ENCODE measurements at regions not wholly inside any gene's neighbourhood (a gene's known extent, or its start where the extent isn't known, plus 50 kb on each side); places are given as distances from the start of the nearest gene placed in this dataset.

GRCh38 chr10:2688958-2689357 is 378.4 kb upstream of the PFKP start:
- no peak for DNase-seq

DNA sequence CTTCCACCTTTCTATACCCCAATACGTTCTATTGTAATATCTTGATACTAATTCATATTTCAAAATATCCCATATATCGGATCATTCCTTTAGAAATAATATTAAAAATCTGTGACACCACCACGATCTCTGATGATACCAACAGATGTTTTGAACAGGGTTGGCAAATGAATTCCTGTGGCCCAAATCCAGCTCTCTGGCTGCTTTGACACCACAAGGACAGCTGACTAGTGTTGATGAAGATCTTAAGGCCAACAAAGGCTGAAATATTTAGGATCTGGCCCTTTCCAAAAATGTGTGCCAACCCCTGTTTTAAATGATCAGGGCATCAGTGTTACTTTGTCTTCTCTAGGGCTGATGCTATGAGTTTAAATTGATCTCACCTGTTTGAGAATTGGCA is 380.7 kb upstream of the PFKP start:
- no peak for DNase-seq

GRCh38 chr10:2682491-2682890 is 384.9 kb upstream of the PFKP start:
- no peak for DNase-seq

- DNase-seq, result no peak
Measured at GRCh38 chr10:2681891-2682290, 385.5 kb upstream of the PFKP start.

- no peak for DNase-seq
Measured at GRCh38 chr10:2680821-2681220, 386.5 kb upstream of the PFKP start.

DNA sequence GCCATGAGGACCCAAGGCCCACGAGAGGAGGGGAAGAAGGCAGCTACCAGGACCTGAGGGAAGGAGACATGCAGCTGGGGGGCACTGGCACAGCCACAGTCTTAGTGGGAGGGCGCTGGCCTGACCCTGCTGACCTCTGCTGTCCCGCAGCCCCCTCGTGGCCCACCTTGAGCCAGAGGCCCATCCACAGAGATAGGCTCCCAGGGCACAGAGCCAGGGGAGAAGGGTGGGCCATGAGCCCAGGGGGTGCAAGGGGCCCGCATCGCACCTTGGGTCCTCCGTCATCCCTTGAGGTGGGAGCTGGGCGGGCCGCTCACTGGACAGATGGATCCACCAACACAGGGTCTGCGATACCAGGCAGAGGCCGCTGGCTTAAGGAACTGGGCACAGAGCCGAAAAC is 387.7 kb upstream of the PFKP start:
- no peak for DNase-seq

- DNase-seq, result no peak
Measured at GRCh38 chr10:2676455-2676854, 390.9 kb upstream of the PFKP start.

- DNase-seq, result no peak
Measured at GRCh38 chr10:2674451-2674850, 392.9 kb upstream of the PFKP start.

GRCh38 chr10:2670864-2671263 is 396.5 kb upstream of the PFKP start:
- DNase-seq, result no peak

DNA sequence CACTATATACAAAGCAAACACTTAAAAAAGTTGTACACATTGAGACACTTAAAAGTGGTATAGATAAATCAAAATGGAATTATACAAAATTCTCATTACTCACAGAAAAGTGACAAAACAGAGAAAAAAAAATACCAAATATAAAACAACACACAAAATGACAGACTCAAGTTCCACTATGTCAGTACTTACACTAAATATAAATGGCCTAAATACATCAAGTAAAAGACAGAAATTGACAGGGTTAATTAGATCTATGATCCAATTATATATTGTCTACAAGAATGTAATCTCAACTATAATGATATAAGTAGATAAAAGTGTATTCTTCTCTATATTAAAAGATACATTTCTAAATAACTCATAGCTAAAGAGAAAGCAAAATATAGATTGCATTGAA is 401.6 kb upstream of the PFKP start:
- no peak for DNase-seq

DNA sequence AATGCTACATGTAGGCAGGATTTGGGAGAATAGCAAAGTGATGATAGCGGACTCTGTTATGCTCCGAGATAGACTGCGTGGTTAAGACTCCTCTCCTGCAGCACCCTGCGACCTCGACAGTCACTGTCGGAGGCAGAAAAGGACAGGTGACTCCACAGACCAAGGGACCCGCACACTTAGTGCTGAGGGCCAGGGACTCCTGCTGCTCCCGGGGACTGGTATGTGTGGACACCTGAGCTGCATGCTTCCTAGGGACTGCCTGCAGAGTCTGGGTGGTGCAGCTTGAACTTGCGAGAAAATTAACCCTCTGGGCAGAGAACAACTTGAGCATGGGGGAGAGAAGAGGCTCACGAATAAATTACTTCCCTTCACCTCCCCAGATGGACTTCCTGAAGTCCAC is 407.1 kb upstream of the PFKP start:
- DNase-seq, result no peak

DNA sequence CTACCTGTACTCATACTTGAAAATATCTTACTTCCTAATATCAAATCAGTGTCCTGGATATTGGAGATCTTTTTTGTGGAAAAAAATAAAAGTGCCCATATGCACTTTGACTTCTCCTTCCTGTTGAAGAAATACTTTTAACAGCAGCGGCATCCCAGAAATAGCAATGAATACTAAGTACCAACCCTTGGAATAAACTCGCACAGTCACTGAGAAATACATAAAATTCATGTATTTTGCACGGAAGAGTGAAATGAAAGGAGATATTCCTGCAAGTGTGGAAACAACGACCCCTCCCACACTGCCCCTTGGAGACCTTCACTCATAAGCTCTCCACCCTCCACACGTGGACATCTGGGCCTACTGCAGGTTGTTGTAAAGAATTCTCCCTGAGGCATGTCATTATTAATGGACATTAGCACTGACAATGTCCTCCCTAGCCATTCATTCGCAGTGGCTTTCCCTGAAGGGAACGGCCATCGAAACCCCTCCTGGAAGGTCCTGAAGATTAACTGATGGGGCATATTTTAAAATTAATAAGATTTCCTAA is 407.6 kb upstream of the PFKP start:
- DNase-seq, result no peak

DNA sequence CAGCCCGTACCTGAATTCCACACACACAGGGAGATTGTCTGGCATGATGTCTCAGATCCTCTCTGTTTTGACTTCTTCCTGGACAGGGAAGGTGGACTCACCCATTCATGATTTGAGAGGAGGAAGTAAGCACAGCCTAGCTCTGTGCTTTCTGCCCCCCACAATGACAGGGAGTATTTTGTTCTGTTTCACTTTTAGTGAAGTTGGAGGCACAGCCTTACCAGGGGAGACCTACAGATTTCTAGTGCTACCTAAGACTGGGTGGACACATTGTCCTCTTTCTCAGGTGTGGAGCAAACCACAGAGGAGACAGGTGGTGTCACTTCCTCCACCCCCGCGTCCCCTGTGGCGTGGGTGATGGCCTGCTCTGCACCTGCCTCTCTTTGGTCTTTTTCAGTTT is 408.6 kb upstream of the PFKP start:
- no peak for DNase-seq

DNA sequence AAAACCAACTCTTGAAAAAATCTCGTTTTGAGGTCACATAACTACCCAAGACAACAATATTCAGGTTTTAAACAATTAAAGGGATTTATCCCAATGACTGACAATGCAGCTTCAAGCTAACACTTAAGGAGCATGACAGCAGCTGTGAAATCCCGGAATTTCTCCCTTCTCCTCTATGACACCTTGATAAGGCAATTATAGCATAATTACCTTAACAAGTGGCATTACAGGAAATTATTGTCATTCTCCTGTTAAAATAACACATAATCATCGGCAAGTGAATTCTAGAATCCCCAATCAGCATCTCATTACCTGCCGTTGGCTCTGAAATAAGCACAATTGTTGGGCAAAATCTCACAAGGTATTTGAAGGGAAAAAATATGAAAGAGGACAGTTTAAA is 417.0 kb upstream of the PFKP start:
- no peak for DNase-seq

DNA sequence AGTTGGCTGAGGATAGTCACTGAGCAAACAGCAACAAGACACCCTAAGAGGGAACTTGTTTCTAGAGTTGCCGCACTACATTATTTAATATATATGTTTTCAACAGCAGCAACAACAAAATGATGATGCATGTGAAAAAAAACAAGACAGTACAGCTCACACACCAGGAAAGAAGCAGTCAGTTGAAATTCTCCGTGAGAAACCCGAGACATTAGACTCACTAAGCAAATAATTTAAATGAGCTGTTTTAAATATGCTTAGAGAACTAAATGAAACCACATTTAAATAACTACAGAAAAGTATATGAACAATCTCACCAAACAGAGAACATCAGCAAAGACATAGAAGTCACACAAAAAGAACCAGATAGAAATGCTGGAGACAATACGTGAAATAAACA is 426.3 kb upstream of the PFKP start:
- no peak for DNase-seq

GRCh38 chr10:2633630-2634029 is 433.7 kb upstream of the PFKP start:
- no peak for DNase-seq

DNA sequence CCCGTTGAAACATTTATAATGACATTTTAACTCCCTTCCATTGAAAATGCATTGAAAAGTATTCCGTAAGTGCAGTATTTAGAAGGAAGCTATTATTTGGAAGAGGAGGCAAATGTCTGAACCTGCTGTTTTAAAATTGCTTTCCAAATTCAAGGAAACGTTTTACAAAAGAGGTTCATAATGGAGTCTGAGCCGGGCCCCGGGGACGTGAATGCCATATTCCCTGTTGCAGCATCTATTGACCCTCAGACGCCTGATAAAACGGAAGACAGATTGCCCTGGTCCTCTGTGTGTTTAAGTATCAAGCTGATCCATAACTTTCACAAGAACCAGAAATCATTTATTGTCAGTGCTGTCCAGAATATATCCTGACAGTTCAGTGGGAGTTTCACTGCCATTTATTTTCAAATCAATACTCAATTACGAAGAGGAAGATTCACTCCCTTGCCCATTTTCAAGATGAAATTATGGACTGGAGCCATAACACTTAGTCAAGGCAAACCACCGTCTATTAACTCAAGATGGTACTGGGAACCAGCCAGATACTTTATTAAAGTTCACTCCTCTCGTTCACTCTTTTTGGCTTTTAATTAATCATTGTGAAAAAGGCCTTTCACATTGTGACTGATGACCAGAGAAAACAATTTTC is 435.7 kb upstream of the PFKP start:
- DNase-seq, result no peak

DNA sequence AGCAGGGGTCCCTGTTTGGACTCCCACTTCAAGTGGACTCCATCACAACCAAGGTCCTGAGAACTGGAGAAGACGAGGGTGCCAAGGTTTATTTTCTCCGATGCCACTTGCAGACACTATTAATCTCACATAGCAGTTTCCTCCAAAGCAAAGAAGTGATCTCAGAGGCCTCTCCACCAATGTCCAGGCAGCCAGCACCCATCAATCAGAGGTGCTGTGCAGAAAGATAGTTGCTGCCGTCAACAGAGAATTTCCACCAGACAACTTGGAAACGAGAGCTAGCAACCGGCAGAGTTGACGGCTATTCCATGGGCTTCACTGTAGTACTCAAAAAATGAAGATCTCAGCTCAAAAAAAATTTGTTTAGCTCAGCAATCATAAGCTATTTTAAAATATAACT is 438.6 kb upstream of the PFKP start:
- DNase-seq, result no peak

GRCh38 chr10:2627969-2628368 is 439.4 kb upstream of the PFKP start:
- DNase-seq, result no peak

DNA sequence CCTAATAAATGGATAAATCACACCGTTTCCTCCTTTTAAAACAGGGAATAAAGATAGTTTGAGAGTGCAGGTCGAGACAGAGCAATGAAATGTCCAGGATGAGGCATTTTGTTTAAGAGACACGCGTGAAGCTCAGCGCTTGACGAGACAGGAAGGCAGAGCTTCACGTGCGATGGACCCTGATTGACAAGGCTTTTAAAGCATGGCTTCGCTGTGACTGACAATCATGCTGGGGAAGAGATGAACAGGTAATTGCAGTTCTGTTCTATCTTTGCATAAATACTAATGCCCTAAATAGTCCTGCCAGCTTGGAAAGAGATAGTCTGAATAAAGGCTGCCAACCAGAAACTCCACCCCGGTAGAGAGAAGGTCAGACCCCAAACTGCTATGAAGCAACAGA is 442.3 kb upstream of the PFKP start:
- no peak for DNase-seq

- no peak for DNase-seq
Measured at GRCh38 chr10:2623675-2624274, 443.6 kb upstream of the PFKP start.

- DNase-seq, result no peak
Measured at GRCh38 chr10:2620827-2621521, 446.4 kb upstream of the PFKP start.

- no peak for DNase-seq
Measured at GRCh38 chr10:2619916-2620315, 447.4 kb upstream of the PFKP start.

DNA sequence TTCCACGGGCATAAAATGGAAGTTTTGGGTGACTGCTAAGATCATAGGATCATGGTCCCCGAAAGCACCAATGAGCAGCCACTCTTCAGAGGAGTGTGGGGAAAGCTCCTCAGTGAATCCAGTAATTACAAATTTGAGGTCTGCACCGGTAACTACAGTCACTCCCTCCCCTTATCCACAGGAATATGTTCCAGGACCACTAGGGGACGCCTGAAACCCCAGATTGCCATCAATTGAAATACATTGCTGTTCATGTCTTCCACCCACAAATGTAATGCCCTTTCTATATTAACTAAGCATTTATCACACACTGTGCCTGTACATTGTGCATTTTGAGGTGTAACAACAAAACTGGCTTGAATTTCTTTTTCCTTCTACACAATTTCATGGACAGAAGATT is 447.9 kb upstream of the PFKP start:
- no peak for DNase-seq

All from NCI-H2227 treated with DMSO at 0.1 percent for 48 hours (cell line).